ENCODE measurements at regions not wholly inside any gene's neighbourhood (a gene's known extent, or its start where the extent isn't known, plus 50 kb on each side); places are given as distances from the start of the nearest gene placed in this dataset.

- Mint-ChIP-seq H3K36me3 (peaks cover 23% of the 10 kb centered on the region), H3K9me3 (peaks cover 29% of the 10 kb centered on the region), H3K27me3 (ENCODE audit: low read depth) (no peaks in the 10 kb centered on the region), H3K4me1 (peaks cover 13% of the 10 kb centered on the region), H3K27ac (no peak overlapping the region), H3K4me3 (no peak overlapping the region)
- ChIA-PET POLR2A (no interaction called here), CTCF (no interaction called here)
- ATAC-seq (no peak), DNase-seq (ENCODE audit: low spot score) (no peak)
- no peak for TF ChIP-seq ATF2 (CRISPR knock-in tag; IDR thresholded peaks at IDR 0.05; ENCODE audit: borderline replicate concordance, low read depth)
- no peak for TF ChIP-seq ATF3 (CRISPR knock-in tag; conservative IDR thresholded peaks at IDR 0.05)
- TF ChIP-seq PRDM15 (CRISPR knock-in tag; IDR thresholded peaks at IDR 0.05): no peak
- no peak for TF ChIP-seq ATF1 (CRISPR knock-in tag; IDR thresholded peaks at IDR 0.05)
- no peak for TF ChIP-seq AFF4 (CRISPR knock-in tag; IDR thresholded peaks at IDR 0.05; ENCODE audit: borderline replicate concordance)
- TF ChIP-seq AR (CRISPR knock-in tag; IDR thresholded peaks at IDR 0.05): no peak
- TF ChIP-seq ETV6 (CRISPR knock-in tag; IDR thresholded peaks at IDR 0.05): no peak
- no peak for TF ChIP-seq ZNF671 (CRISPR knock-in tag; IDR thresholded peaks at IDR 0.05)
- TF ChIP-seq IRF2 (CRISPR knock-in tag; IDR thresholded peaks at IDR 0.05; ENCODE audit: borderline replicate concordance, low read depth): no peak
- TF ChIP-seq ZNF396 (CRISPR knock-in tag; IDR thresholded peaks at IDR 0.05; ENCODE audit: borderline replicate concordance): no peak
- no peak for TF ChIP-seq GRHL2 (CRISPR knock-in tag; IDR thresholded peaks at IDR 0.05; ENCODE audit: insufficient replicate concordance, severe bottlenecking)
- TF ChIP-seq FOXP4 (CRISPR knock-in tag; IDR thresholded peaks at IDR 0.05): no peak
- TF ChIP-seq ZNF425 (CRISPR knock-in tag; conservative IDR thresholded peaks at IDR 0.05): no peak
- no peak for TF ChIP-seq E2F5 (CRISPR knock-in tag; IDR thresholded peaks at IDR 0.05)
Measured at GRCh38 chr13:36536546-36536945, 104.3 kb downstream of the CCNA1 start.

Measured in WTC11 (cell line).